ACC112 (cell line): ENCODE measurements at regions not wholly inside any gene's neighbourhood (a gene's known extent, or its start where the extent isn't known, plus 50 kb on each side); places are given as distances from the start of the nearest gene placed in this dataset.
"Not testable (repeated sequence)": the region's sequence is repeated elsewhere in the genome, so short reads cannot be mapped to it uniquely, and the experiment has no call there.

ENCODE experiments used
- H2AFZ ChIP-seq: fragments of 200-600 bp; sonication (generic); one replicate; pipeline ENCODE4 v1.6.0; 2017; ENCODE audit warnings: antibody characterized with exemption, low read length; ENCODE audit not compliant: unreplicated experiment
- H3K27ac ChIP-seq: fragments of 200-600 bp; sonication (generic); 2 replicates; pipeline ENCODE4 v1.5.1; 2014; ENCODE audit warnings: low read depth, mild to moderate bottlenecking, antibody characterized with exemption, low read length, moderate library complexity
- H3K27me3 ChIP-seq: fragments of 200-600 bp; sonication (generic); 2 replicates; pipeline ENCODE4 v1.6.1; 2014; ENCODE audit warnings: mild to moderate bottlenecking, antibody characterized with exemption, low read length, moderate library complexity, mixed read lengths; ENCODE audit not compliant: insufficient read depth
- H3K36me3 ChIP-seq: fragments of 200-600 bp; sonication (generic); 2 replicates; pipeline ENCODE4 v1.6.1; 2016; ENCODE audit warnings: mild to moderate bottlenecking, antibody characterized with exemption, low read length, moderate library complexity, mixed read lengths; ENCODE audit not compliant: insufficient read depth
- H3K4me1 ChIP-seq: fragments of 200-600 bp; sonication (generic); one replicate; pipeline ENCODE4 v1.6.1; 2016; ENCODE audit warnings: low read length, mixed read lengths; ENCODE audit not compliant: insufficient read depth, unreplicated experiment, control insufficient read depth
- H3K4me3 ChIP-seq: fragments of 200-600 bp; sonication (generic); 2 replicates; pipeline ENCODE4 v1.5.1; 2014; ENCODE audit warnings: mild to moderate bottlenecking, low read depth, low read length
- H3K79me2 ChIP-seq: fragments of 200-600 bp; sonication (generic); one replicate; pipeline ENCODE4 v1.6.0; 2016; ENCODE audit warnings: low read length; ENCODE audit not compliant: control insufficient read depth, unreplicated experiment, insufficient read depth

DNA sequence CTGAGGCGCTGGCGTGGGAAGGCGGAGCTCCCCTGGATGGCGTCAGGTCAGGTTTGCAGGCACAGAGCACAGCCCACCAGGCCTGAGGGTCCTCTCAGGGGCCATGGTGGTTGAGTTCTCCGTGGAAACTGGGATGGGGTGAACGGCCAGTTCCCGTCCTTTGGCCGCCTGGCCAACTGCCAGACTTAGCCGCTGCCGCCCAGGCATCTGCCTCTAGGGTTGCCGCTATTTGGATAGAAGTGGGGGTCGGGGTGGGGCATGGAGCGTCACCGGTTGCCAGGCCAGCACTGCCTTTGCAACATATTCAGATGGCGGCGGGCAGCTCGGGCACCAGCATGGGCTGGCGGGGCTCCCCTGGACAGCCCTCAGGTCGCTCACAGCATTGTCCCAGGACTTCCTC lies 532.3 kb upstream of the DEFB115 start:
- not testable (repeated sequence) for H3K4me1 ChIP-seq, H3K27me3 ChIP-seq, H2AFZ ChIP-seq, H3K36me3 ChIP-seq, H3K27ac ChIP-seq, H3K4me3 ChIP-seq, H3K79me2 ChIP-seq

- not testable (repeated sequence) for H3K27ac ChIP-seq, H3K4me3 ChIP-seq, H2AFZ ChIP-seq, H3K4me1 ChIP-seq, H3K27me3 ChIP-seq, H3K79me2 ChIP-seq, H3K36me3 ChIP-seq
These were observed 529.1 kb upstream of the DEFB115 start for GRCh38 chr20:30728271-30728885.
